Left ventricle myocardium inferior (tissue), 1 donor: ENCODE measurements at regions not wholly inside any gene's neighbourhood (a gene's known extent, or its start where the extent isn't known, plus 50 kb on each side); places are given as distances from the start of the nearest gene placed in this dataset.
"Not testable (repeated sequence)": the region's sequence is repeated elsewhere in the genome, so short reads cannot be mapped to it uniquely, and the experiment has no call there.

Source experiments
- DNase-seq: peaks from one replicate; pipeline ENCODE4 v3.0.0-alpha.2; 2020
- H3K27ac ChIP-seq: fragments of 200-600 bp; replicated peaks from 2 replicates; pipeline ENCODE4 v1.8.0; 2021
- H3K27me3 ChIP-seq: fragments of 200-600 bp; 2 replicates; pipeline ENCODE4 v1.8.0; 2021; ENCODE audit warnings: low read depth
- H3K36me3 ChIP-seq: fragments of 200-600 bp; 2 replicates; pipeline ENCODE4 v1.8.0; 2021
- H3K4me1 ChIP-seq: fragments of 200-600 bp; 2 replicates; pipeline ENCODE4 v1.8.0; 2021
- H3K4me3 ChIP-seq: fragments of 200-600 bp; 2 replicates; pipeline ENCODE4 v1.8.0; 2021; ENCODE audit warnings: mild to moderate bottlenecking, moderate library complexity
- H3K9me3 ChIP-seq: fragments of 200-600 bp; replicated peaks from 2 replicates; pipeline ENCODE4 v1.8.0; 2021
- intact Hi-C: fragments of 100-400 bp; cut with micrococcal nuclease; formaldehyde crosslinking; loops from one replicate; pipeline ENCODE4 v1.11.0; 2022
- TF ChIP-seq, protein P1 (sequence below): fragments of 200-600 bp; IDR thresholded peaks from 2 replicates; pipeline ENCODE4 v1.8.0; 2021; ENCODE audit warnings: antibody characterized with exemption, mild to moderate bottlenecking, borderline replicate concordance
- donor health status: DM: no; HTN: yes; CAD: no; lungs with severe emphysema.

DNA sequence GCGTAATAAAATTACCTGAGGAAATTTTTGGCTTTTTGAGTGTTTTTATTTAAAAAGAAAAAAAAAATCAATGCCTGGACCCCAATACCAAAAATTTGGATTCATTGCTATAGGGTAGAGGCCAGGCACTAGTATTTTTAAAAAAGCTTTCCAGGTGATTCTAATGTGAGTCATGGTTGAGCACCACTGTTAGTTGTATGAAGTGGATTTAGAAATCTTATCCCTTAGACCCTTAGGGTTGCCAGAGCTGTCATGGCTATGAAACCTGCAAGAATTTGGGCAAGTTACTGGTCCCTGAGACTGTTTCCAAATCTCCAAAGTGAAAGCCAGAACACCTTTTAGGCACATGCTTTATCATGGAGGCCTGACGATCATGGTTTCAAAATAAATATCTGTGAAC lies 262.5 kb downstream of the AHR start:
- Histone ChIP-seq H3K36me3 (no peaks in the 10 kb centered on the region), H3K4me1 (peaks cover 19% of the 10 kb centered on the region), H3K4me3 (no peak overlapping the region), H3K9me3 (no peaks in the 10 kb centered on the region), H3K27ac (no peak overlapping the region), H3K27me3 (no peaks in the 10 kb centered on the region)
- TF ChIP-seq, protein P1, sequence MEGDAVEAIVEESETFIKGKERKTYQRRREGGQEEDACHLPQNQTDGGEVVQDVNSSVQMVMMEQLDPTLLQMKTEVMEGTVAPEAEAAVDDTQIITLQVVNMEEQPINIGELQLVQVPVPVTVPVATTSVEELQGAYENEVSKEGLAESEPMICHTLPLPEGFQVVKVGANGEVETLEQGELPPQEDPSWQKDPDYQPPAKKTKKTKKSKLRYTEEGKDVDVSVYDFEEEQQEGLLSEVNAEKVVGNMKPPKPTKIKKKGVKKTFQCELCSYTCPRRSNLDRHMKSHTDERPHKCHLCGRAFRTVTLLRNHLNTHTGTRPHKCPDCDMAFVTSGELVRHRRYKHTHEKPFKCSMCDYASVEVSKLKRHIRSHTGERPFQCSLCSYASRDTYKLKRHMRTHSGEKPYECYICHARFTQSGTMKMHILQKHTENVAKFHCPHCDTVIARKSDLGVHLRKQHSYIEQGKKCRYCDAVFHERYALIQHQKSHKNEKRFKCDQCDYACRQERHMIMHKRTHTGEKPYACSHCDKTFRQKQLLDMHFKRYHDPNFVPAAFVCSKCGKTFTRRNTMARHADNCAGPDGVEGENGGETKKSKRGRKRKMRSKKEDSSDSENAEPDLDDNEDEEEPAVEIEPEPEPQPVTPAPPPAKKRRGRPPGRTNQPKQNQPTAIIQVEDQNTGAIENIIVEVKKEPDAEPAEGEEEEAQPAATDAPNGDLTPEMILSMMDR: no peak
- intact Hi-C loops: no loop called here
- DNase-seq: no peak

DNA sequence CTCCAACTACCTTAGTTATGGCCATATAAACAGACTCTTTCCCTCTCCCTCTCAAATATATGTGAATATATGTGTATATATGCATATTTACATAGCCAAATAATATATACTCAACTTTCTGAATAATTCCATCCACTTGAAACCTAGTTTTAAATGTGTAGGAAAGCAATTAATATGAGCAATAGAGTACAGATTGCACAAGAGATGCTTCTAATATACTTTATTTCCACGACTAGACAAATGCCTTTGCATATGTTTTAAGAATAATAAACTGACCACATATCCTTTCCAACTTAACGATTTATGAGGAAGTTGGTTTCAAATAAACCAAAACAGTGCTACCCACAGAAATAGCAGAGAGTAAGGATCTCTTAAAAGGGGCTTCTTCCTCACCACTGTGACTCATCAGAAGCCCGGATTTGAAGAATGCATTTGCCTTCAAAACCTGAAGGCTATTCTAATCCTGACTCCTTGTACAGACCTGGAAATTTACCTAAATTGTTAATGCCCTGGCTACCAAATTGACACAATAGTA lies 266.3 kb downstream of the AHR start:
- Histone ChIP-seq H3K27ac (no peak overlapping the region), H3K4me3 (no peak overlapping the region), H3K27me3 (no peaks in the 10 kb centered on the region), H3K9me3 (peaks cover 15% of the 10 kb centered on the region), H3K36me3 (no peaks in the 10 kb centered on the region), H3K4me1 (no peaks in the 10 kb centered on the region)
- TF ChIP-seq, protein P1: no peak
- no peak for DNase-seq
- intact Hi-C loops: no loop called here

DNA sequence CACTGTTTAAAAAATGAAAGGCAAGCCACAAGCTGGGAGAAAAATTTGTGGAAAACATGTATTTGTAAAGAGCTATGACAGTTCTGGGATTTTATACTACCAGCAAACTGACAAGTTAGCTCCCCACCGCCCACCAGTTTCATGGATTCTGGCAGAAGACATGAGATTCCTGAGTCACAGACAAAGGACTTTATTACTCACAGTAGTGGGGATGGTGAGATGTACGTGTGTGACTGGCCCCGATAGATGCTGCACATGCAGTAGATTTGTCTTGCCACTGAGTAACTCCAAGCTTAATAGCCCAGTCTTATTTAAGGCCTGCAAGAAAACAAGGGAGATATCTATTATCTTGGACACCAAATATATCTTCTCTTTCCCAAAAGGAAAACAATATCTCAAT lies 281.7 kb downstream of the AHR start:
- TF ChIP-seq, protein P1: no peak
- Histone ChIP-seq H3K9me3 (peaks cover 28% of the 10 kb centered on the region), H3K27me3 (no peaks in the 10 kb centered on the region), H3K4me3 (no peak overlapping the region), H3K27ac (no peak overlapping the region), H3K4me1 (no peaks in the 10 kb centered on the region), H3K36me3 (no peaks in the 10 kb centered on the region)
- DNase-seq: no peak
- intact Hi-C loops: no loop called here

DNA sequence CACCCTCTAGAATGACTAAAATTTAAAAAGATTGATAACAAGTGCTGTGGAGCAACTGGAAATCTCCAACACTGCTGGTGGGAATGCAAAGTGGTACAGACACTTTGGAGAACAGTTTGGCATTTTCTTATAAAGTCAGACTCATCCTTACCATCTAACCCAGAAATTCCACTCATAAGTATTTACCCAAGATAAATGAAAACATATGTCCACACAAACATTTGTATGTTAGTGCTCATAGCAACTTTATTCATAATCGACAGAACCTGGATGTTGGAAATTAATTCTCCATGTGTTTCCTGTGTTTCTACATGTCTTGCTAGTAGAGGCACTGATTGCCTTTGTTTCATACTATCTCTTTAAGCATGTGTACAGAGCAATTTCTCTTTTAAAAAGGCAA lies 282.4 kb downstream of the AHR start:
- no peak overlapping the region for H3K27ac ChIP-seq
- TF ChIP-seq, protein P1: no peak
- intact Hi-C loops: no loop called here

DNA sequence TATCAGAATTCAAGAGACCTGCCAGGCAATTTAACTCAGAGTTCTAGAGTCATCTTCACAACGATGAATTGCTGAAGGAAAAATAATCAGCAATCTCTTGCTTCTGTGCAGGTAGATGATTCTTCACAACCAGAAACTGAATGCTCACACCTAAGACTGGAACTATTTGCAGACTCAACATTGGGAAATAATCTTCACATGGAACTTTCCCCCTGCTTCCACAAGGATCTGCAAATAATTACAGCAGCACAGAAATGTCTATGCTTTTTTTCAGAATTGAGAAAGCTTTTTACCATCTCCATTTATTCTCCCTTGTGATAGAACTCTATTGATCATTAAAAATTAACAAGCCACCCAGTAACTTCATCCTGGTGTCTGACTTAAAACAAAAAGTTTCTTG lies 282.8 kb downstream of the AHR start:
- TF ChIP-seq, protein P1: no peak
- intact Hi-C loops: no loop called here
- H3K4me1 ChIP-seq: no peaks in the 10 kb centered on the region
- no peak overlapping the region for H3K27ac ChIP-seq
- peaks cover 26% of the 10 kb centered on the region for H3K9me3 ChIP-seq
- no peak overlapping the region for H3K4me3 ChIP-seq
- H3K27me3 ChIP-seq: no peaks in the 10 kb centered on the region
- H3K36me3 ChIP-seq: no peaks in the 10 kb centered on the region
- DNase-seq: no peak

More for the DNA sequence above, 282.4 kb downstream of the AHR start:
- no peaks in the 10 kb centered on the region for H3K36me3 ChIP-seq
- H3K4me1 ChIP-seq: no peaks in the 10 kb centered on the region
- no peaks in the 10 kb centered on the region for H3K27me3 ChIP-seq
- no peak overlapping the region for H3K4me3 ChIP-seq
- peaks cover 28% of the 10 kb centered on the region for H3K9me3 ChIP-seq
- no peak for DNase-seq

DNA sequence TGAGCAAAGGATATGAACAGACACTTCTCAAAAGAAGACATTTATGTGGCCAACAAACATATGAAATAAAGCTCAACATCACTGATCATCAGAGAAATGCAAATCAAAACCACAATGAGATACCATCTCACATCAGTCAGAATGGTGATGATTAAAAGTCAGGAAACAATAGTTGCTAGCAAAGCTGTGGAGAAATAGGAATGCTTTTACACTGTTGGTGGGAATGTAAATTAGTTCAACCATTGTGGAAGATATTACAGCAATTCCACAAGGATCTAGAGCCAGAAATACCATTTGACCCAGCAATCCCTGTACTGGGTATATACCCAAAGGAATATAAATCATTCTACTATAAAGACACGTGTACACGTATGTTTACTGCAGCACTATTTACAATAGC lies 284.2 kb downstream of the AHR start:
- H3K4me3 ChIP-seq, intact Hi-C loops, H3K36me3 ChIP-seq, DNase-seq, H3K4me1 ChIP-seq, H3K27ac ChIP-seq, H3K27me3 ChIP-seq: not testable (repeated sequence)
- peaks cover 13% of the 10 kb centered on the region for H3K9me3 ChIP-seq
